Superior temporal gyrus (tissue), 1 donor: ENCODE measurements at regions not wholly inside any gene's neighbourhood (a gene's known extent, or its start where the extent isn't known, plus 50 kb on each side); places are given as distances from the start of the nearest gene placed in this dataset.

Source experiments
- DNase-seq: peaks from one replicate; pipeline ENCODE4 v3.0.0-alpha.2; 2016; ENCODE audit errors: extremely low spot score

DNA sequence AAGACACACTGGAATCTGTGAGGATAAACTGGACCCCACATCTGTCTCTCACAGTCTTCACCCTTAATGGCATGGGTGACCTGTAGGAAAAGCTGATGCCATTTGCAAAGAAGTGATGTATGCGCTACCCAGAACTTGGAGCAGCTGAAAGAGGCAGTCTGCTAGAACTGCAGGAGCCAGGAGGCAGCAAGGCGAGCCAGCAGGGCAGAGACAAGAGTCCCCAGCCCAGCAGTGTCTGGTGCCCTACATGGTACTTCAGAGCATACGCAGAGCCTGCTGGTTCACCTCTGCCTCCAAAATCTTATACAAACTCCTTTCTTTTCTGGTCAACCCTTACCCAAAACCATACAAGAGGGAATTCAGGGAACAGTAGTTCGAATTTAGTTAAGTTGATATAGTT, 683.1 kb upstream of the RAB6C start:
- no peak for DNase-seq

DNA sequence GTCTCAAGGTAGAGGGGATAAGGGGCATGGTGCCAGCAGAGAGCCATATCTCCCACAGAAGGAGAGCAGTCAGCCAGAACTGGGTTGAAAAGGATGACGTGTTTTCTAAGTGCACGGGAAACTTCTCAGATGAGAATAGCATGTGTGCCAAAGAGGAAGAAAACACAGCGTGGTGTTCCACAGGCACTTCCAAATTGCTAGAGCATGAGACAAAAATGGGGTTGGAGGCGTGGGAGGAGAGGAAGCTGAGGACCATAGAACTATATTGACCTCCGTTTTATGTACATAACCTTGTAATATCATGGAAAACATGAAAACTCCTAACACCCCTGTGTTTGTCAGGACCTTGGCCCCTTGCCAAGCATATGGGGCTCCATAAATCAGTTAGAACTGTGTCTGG, 682.7 kb upstream of the RAB6C start:
- DNase-seq: peak; percentile 59

- DNase-seq: no peak
These were observed 682.0 kb upstream of the RAB6C start for GRCh38 chr2:129297430-129297829.

DNA sequence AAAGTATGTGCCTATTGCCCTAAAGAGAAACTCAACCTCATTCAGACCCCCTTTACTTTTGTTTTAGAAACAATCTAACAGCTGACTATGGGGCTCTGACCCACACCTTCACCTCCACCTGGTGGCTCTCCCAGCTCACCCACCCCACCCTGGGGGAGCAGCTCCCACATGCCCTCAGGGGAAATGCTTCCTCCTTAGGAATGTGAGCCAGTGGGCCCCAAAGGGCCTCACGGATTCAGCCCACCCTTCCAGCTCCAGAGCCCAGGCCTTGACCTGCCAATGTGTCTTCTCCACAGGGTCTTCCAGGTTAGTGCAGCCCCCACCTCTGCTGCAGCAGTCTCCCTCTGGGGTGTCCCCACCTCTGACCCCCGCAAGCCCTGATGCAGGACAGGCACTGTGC, 680.1 kb upstream of the RAB6C start:
- DNase-seq: no peak

- DNase-seq: no peak
These were observed 679.7 kb upstream of the RAB6C start for GRCh38 chr2:129299756-129300155.

DNA sequence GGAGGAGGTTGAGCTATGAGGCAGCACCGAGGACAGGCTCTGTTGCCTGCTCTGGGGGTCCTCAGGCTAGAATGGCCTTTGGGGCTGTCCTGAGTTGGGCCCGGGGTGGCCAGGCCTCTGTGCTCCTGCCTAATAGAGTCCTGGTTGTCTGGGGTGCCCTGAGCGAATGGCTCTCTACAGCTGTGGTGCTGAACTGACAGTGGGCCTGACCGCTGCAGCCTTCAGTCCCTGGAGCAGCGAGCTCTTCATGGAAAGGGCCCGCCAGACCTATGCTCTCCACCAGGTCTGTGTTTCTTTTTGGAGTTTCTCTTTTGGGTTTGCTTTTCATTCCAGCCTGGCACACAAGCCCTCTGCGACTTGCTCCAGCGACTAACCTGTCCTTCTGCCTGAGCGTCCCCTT, 679.0 kb upstream of the RAB6C start:
- DNase-seq: no peak

DNA sequence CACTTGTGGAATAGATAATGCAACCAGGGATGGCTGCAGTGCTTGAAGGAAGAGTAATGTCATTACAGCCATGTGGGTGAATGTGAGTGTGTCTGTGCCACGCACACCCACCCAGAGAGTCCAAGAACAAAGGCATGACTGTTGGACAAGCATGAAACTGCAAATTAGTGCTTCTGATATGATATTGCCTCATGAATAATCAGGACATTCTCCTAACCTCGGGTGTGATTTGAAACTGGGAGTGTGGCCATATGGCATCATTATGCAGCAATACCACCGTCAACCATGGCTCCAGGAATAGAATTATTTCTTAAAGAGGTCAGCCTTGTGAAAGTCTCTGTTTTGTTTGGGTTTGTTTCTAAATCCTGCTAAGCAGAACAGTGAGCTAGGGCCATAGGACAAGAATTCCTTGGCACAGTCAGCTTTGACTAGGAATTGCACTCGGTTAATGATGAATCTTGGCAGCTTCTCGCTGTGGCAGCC, 678.0 kb upstream of the RAB6C start:
- peak; percentile 76 for DNase-seq

DNA sequence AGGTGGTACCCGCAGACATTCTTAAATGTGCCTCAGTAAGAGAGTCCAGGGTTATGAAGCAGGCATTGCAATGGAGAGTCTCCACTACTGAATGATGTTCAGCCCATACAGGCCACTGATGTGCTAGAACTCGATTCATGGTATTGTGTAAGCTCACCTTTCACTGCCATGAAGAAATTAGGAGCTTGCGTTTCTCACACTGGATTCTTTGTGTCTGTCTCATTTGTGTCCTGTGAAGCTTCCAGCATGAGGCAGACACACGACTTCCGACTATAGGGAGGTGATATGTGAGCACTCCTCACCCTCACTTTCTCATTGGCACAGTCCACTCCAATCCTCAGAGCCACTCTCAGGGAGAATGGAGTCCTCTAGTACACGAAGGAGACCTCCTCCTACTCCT, 677.4 kb upstream of the RAB6C start:
- peak; percentile 25 for DNase-seq

DNA sequence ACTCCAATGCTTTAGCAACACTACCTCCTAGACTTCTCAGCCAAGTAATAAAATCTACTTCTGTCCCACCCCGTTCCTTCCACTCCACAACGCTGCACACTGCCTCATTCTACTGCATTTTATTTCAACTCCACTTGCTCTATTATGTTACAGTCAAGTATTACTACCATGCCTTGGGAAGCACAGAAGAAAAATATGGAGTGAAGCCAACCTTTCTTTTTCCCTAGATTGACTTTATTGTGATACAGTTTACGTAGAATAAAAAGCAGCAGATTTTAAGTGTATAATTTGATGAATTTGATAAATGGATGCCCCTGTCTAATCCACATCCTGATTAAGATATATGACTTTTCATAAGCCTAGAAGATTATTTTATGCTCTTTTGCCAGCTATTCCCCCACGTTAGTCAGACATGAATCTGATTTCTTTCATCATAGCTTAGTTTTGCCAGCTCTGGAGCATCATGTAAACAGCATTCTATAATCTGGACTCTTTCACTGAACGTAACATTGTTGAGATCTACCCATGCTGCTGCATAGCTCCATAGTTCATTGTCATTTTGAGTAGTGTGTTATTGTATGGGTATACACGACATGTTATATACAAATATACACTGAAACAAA, 676.8 kb upstream of the RAB6C start:
- no peak for DNase-seq

- no peak for DNase-seq
These were observed 665.3 kb upstream of the RAB6C start for GRCh38 chr2:129314120-129314519.

- DNase-seq: no peak
These were observed 660.7 kb upstream of the RAB6C start for GRCh38 chr2:129318581-129319421.

- DNase-seq: no peak
These were observed 660.1 kb upstream of the RAB6C start for GRCh38 chr2:129319422-129319717.

DNA sequence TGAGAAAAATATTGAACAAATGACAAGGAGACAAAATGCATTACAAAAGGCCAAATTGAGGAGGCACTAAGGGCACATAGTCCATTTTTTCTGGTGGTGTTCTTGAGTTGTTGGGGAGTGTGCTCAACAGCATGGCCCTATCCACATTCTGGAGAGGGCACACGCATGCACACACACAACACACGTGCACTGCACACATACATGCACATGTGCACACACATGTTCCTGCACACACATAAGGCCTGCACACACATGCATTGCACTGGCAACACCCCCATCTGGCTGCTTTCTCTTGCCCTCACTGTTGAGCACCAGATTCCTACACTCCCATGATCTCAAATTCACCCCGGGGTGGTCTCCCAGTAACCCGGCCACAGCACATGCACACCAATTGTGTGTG, 659.2 kb upstream of the RAB6C start:
- no peak for DNase-seq

DNA sequence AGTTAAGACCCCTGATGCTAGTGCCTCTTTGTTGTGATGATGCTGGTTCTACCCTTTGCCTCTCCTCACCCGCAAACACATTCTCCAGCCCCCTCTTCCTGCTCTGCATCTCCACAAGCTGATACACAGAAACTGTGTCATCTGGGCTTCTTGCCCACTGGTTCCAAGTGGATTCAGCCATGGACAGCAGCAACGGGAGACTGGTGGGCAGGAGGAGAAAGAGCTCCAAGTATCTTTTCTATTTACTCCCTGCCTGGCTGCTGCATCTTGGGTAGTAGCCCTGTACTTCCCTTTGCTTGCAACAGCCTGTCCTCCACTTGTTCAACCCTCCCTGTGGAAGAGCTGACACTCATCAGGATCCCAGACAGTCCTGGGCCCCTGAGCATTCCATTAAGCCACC, 655.1 kb upstream of the RAB6C start:
- no peak for DNase-seq

DNA sequence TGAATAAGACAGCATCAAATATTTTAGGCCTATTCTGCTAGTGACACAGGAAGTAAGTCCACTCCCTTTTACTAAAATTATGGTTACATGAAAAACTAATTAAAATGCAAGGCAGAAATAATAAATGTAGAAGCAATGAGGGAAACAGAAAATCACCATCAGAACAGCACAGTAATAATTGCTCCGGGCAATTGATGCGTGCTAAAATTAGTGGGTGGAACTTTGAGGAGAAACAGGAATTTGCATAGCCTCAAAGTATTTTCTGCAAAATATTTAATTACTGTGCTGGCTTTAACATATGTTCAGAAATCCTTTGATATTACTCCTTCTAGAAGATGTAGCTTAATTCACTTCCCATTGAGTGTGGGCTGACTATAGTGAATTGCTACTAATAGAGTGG, 654.3 kb upstream of the RAB6C start:
- no peak for DNase-seq

DNA sequence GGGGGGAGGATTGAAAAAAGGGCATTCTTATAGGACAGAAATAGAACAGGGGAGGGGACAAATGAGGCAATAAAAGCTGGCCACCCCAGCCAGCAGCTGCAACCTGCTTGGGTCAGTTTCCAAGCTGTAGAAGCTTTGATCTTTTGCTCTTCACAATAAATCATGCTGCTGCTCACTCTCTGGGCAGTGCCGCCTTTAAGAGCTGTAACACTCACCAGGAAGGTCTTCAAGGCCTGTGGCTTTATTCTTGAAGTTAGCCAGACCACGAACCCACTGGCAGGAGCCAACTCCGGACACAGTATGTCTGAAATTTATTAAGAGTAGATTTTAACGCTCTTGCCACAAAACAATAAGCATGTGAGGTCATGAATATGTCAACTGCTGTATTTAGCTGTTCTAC, 649.9 kb upstream of the RAB6C start:
- DNase-seq: no peak

DNA sequence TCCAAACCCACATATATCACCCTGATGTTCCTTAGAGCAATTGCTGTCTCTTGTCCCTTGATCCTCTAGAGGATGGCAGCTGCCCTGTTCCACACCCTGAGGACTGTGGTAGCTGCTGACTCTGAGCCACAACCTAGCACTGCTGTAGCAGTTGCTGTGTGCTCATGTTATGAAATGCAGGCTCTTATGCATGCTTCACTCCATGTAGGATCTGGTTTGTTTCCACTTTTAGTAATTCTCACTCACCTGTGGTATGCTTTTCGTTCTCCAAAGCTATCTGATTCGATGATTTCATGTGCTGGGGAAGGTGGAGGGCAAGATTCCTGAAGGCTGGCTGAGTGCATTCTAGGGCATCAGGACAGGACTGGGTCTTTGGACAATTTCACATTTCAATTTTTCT, 649.0 kb upstream of the RAB6C start:
- DNase-seq: no peak

GRCh38 chr2:129331638-129332037, 647.8 kb upstream of the RAB6C start:
- DNase-seq: no peak

- DNase-seq: no peak
These were observed 645.3 kb upstream of the RAB6C start for GRCh38 chr2:129334128-129334527.

- DNase-seq: no peak
These were observed 644.6 kb upstream of the RAB6C start for GRCh38 chr2:129334696-129335410.

DNA sequence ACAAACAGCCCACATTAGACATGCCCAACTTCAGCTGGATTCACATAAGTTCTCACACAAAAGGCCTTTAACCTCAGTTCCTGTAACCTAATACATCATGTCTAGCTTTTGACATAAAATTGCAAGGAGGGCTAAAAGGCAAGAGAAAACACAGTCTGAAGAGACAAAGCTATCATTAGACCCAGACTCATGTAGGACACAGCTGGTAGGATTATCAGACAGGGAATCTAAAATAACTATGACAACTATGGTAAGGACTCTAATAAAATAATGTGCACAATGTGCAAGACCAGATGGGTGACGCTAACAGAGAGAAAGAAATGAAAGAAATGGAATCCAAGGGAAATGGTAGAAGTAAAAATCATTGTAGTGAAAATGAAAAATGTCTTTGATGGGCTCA, 643.2 kb upstream of the RAB6C start:
- DNase-seq: no peak

GRCh38 chr2:129337076-129337475, 642.4 kb upstream of the RAB6C start:
- no peak for DNase-seq

- DNase-seq: no peak
These were observed 633.9 kb upstream of the RAB6C start for GRCh38 chr2:129345540-129345939.
